D341Med (cell line): ENCODE measurements at regions not wholly inside any gene's neighbourhood (a gene's known extent, or its start where the extent isn't known, plus 50 kb on each side); places are given as distances from the start of the nearest gene placed in this dataset.
"Not testable (repeated sequence)": the region's sequence is repeated elsewhere in the genome, so short reads cannot be mapped to it uniquely, and the experiment has no call there.

Experiments used
- DNase-seq: peaks from one replicate; pipeline ENCODE4 v3.0.0; 2012; ENCODE audit warnings: low spot score

DNA sequence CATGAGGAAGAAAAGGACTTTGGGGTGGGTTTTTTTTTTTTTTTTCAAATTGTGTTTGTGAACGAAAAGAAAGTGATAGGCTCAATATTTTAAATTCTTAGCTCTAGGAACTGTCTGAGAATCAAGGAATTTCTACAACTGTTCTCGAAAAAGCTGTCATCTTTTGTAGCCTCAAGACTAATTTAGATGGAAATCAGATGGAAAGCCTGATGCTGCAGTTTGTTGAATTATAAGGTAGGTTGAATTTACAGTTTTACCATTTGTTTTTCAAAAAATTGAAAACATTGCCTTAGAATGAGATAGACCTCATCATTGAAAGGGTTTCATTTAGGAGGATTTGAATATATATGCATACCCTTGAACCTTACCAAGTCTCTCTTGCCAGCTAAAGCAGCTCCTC lies 109.3 kb upstream of the TRHDE start:
- DNase-seq = no peak

- DNase-seq = no peak
Measured at GRCh38 chr12:72168851-72169250, 103.3 kb upstream of the TRHDE start.

DNA sequence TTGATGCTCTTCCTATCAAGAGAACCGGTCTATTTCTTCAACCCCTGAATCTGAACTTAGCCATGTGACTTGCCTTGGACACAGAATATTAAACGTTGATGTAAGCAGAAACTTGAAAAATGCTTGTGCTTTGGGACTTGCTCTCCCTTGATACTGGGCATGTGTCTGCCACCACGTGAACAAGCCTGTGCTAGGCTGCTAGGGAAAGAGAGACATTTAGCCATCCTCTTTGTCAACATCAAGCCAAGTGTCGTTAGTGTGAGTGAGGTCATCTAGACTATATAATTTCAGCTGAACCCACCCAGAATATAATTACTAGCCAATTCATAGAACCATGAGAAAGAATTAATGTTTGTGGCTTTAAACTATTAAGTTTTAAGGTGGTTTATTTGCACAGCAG lies 98.2 kb upstream of the TRHDE start:
- no peak for DNase-seq

DNA sequence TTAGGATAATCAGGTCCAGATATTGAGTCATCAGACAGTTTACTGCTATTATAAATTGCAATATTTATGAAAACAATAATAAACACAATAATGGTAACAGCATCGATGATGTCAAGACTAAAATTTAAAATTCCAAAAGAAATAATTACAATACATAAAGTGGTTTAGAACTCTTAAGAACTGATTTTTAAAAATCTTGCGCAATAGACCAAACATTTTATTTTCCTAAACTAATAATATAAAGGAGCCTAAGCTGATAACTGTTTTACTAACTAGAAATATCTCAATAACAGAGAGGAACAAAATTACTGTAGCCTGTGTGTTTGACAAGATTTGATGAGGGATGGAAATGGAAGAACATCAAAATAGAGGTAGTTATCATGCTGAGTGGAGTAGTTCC lies 93.9 kb upstream of the TRHDE start:
- no peak for DNase-seq

DNA sequence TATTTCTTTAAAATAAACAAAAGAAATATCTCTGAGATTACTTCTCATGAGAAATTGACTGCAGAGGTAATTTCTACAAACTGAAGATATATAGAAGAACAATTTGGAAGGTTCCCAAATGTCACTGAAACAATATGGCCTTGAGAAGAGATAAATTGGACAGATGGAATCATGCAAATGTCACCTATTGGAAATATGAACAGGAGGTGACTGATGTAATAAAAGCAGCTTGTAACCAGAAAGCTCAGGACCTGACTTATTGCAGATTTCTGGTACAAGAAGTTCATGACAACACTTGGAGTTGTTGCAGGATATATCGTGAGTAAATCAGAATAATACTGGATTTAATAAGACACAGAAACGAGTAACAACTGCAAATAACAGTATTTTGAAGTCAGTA lies 93.3 kb upstream of the TRHDE start:
- no peak for DNase-seq

- no peak for DNase-seq
Measured at GRCh38 chr12:72179841-72180240, 92.3 kb upstream of the TRHDE start.

GRCh38 chr12:72184971-72185533 lies 87.1 kb upstream of the TRHDE start:
- not testable (repeated sequence) for DNase-seq

- no peak for DNase-seq
Measured at GRCh38 chr12:72189266-72189665, 82.9 kb upstream of the TRHDE start.

- DNase-seq = no peak
Measured at GRCh38 chr12:72191761-72192160, 80.4 kb upstream of the TRHDE start.

- DNase-seq = no peak
Measured at GRCh38 chr12:72197790-72198189, 74.4 kb upstream of the TRHDE start.

DNA sequence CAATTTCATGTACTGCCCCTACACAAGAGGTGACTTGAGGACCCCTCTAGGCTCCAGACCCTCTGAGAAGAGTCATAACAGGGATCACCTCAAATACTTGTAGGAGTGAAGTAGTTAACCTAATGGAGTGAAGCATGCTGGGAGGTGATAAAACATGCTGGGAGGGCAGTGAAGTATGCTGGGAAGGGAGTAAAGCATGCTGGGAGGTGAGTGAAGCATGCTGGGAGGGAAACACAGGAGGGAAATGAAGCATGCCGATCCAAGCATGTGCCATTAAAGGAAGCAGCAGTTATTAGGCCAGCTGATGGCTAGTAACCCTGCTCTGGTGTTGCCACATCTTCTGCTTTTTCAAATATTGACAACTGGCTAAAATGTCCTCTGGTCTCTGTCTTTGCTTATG lies 70.7 kb upstream of the TRHDE start:
- no peak for DNase-seq

DNA sequence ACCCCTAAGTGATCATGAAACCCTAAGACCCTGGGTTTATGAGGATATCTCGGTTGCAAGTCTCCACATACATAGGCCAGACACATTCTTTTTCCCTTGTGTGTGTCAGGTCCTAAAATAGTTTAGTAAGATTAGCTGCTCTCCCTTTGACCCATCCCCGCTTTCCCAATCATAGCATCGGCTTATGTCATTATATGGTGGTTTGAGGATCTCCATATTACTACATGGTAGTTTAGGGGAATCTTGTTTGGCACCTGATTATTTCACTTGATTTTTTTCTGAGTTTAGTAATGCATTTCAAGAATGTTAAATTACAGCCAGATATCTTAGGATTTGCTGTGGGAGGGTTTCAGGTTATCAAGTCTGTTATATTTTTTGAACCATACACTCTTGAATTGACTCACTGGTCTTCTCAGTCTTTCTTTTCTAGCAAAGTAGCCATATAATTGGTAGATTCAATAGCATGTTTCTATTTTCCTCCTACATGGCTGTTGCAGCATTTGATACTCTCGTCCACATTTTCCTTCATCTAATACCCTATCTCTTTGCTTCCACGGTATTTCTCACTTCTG lies 68.3 kb upstream of the TRHDE start:
- DNase-seq = no peak

DNA sequence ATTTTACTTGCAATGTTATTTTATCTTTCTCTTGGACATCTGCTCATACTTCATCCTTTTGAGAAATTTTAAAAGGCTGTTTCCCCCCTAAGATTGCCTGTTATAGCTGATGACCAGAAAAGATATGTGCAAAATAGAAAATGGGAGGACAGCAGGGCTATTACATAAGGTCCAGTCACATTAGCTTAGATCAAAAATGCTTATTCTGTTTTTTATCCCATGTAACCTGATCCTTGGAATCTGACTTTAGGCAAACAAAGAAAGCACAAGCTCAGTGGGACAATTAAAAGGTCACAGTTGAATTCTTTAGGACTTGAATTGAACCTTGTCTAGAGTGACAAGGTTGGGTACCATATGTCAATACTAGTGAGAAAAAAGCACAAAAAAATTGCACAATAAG lies 65.1 kb upstream of the TRHDE start:
- DNase-seq = no peak

DNA sequence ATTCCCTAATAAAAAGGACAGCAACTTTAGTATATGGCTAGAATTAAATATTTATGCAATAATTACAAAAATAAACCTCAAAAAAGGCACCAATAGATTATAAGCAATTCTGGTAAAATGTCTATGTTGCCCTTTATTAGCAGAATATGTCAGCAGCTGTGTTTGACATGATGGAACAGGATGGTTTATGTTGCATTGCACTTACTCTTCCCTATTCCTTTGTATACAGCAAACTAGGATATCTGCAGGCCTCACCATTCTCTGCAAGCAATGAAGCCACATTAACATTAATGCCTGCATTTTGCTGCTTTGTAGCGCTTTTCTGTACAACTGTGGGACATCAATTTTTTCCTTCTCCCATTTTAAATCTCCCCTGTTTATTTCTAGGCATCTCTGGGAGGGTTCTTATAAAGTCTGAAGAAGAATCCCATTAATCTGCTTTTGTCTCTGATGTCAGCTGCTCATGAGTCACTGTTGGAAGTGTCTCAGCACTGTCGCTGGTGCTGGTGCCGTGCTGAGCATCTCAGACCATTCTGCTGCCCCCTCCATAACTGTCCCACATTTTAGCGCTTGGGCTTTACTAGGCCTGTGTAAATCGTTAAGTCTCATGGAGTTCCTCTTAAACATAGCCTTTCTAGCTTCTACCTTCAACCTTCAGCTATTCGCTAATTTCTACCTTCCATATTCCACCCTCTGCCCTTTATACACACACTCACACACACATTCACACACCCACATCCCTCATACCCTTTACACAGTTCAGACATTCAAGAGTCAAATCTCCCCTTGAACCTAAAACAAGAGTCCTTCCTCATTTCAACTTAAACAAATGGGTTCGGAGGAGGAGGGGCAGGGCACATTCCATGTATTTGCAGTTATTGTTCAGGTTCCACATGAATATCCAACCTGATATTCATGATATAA lies 64.4 kb upstream of the TRHDE start:
- DNase-seq = no peak

GRCh38 chr12:72209086-72209485 lies 63.1 kb upstream of the TRHDE start:
- no peak for DNase-seq

GRCh38 chr12:72214163-72214562 lies 58.0 kb upstream of the TRHDE start:
- DNase-seq = no peak

DNA sequence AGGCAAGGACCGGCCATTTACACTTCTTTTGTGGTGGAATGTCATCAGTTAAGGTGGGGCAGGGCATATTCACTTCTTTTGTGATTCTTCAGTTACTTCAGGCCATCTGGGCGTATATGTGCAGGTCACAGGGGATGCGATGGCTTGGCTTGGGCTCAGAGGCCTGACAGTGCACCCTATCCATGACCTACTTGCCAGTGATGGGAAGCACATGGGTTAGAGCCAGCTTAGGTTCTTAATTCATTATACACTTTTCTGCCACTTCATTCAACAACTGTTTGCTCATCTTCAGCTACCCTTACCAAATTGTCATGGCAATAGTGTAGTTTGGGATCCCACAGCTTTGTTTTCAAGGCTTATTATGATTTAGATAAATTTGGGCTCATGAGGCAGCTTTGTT lies 56.9 kb upstream of the TRHDE start:
- DNase-seq = not testable (repeated sequence)

- DNase-seq = no peak
Measured at GRCh38 chr12:72219937-72220336, 52.2 kb upstream of the TRHDE start.
